ENCODE measurements at regions not wholly inside any gene's neighbourhood (a gene's known extent, or its start where the extent isn't known, plus 50 kb on each side); places are given as distances from the start of the nearest gene placed in this dataset.

- DNase-seq, result no peak
These were observed 171.9 kb upstream of the RAB4A start for GRCh38 chr1:229098903-229099578.

GRCh38 chr1:229101011-229101871, 169.7 kb upstream of the RAB4A start:
- no peak for DNase-seq

GRCh38 chr1:229102741-229103391, 168.0 kb upstream of the RAB4A start:
- DNase-seq, result no peak

GRCh38 chr1:229104654-229105053, 166.3 kb upstream of the RAB4A start:
- DNase-seq, result no peak

- DNase-seq, result no peak
These were observed 165.8 kb upstream of the RAB4A start for GRCh38 chr1:229105109-229105508.

DNA sequence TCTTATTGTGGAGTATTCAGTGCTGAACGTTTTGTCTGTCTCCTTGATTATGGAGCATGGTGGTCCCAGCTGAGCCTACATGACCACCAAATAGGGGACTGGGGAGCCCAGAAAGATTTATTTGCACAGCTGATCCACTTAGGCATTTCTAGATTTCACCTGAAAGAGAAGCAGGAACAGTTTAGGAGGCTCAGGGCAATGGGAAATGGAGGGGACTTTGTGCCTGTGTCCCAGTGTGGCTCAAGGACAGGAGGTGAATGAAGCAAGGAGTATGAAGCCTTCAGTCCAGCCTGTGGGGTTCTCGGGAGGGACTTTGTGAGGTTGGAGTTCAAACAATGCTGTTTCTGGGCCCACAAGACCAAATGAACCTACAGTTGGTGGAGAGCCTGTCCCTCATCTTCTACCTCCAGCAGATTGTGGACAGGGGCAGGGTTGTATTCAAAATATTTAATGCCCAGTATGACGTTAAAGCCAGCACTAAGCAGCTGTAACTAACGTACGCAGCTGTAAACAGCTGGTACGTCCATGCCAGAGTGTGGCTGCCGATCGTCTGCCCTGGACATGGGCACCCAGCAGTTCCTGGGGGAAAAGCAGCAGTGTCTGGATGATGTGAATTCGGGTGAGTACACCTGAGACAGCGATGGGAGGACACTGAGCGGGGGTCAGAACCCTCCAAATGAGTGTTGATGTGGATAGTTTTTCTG, 164.9 kb upstream of the RAB4A start:
- no peak for DNase-seq

GRCh38 chr1:229106526-229107125, 164.3 kb upstream of the RAB4A start:
- DNase-seq, result no peak

DNA sequence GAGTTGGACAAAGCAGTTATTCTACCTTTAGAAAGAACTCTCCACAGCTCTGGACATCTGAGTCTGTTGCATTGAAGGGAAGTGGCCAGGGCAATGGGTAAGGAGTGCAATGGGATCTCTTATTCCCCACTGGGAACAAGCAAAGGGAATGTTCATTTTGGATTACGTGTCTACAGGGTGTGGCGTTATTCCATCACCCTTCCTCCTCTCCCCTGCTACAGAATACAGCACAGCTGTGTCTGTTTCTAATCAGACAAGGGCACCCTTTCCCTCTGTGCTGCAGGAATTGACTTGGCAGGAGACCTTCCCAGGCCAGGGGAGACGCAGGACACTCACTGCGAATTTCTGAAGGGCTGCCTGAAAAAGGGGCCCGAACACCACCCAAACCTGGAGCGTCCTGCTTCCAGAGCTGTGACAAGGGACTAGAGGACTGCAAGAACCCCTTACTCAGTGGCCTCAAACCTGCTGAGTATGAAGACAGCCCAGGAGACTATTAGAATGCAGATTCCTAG, 163.6 kb upstream of the RAB4A start:
- no peak for DNase-seq

DNA sequence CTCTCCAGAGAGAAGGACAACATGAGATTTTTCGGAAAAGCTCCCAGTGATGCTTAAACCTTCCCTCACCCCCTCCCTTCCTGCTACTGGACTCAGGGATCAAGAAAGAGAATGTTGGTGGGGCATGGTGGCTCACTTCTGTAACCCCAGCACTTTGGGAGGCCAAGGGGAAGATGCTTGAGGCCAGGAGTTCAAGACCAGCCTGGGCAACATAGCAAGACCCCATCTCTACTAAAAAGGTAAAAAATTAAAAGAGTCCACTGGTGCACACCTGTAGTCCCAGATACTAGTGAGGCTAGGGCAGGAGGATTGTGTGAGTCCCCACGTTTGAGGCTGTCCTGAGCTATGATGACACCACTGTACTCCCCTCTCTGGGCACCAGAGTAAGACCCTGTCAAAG, 162.9 kb upstream of the RAB4A start:
- no peak for DNase-seq

DNA sequence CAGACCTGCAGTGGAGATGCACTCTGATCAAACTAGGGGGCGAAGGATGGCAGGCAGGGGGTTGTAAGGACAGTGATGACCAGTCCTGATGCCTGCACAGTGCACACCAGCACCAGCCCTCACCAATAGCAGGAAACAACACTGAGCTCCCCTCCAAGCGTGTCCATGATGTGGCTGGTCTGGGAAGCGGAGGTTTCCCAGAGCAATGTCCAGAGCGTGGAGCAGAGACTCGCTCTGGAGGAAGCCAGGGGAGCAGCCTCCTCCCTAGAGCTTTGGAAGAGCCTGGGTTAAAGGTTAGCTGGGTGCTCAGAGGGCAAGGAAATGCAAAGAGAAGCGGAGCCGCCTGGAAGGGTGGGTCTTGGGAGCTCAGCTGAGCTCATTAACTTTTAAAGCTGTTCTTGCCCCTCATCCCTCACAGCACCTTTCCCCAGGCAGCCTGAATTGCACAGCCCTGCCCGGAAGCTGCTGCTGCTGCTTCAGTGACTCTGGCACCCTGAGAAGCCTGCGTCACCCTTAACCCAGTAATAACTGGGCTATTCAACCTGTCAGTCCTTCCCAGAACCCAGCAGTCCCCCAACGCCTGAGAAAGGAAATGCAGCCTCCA, 162.2 kb upstream of the RAB4A start:
- peak; percentile 52 for DNase-seq

DNA sequence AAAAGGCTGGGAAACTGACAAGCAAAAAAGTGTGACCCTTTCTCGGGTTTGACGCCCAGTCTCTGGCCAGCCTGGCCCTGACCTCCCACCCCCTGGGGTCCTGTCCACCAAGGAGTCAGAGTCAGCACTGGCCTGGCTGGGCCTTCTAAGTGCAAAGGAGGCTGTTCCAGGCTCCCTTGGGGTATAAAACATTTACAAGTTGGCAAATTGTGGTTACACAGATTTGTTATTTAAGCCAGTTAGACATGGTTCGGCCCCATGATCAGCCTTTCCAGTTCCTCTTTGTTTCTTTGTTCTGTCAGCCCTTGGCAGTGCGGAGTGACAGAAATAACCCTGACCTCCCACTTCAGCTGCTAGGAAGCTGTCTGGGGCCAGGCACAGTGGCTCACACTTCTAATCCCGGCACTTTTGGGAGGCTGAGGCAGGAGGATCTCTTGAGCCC, 161.6 kb upstream of the RAB4A start:
- DNase-seq, result no peak

GRCh38 chr1:229110986-229111385, 159.9 kb upstream of the RAB4A start:
- no peak for DNase-seq

DNA sequence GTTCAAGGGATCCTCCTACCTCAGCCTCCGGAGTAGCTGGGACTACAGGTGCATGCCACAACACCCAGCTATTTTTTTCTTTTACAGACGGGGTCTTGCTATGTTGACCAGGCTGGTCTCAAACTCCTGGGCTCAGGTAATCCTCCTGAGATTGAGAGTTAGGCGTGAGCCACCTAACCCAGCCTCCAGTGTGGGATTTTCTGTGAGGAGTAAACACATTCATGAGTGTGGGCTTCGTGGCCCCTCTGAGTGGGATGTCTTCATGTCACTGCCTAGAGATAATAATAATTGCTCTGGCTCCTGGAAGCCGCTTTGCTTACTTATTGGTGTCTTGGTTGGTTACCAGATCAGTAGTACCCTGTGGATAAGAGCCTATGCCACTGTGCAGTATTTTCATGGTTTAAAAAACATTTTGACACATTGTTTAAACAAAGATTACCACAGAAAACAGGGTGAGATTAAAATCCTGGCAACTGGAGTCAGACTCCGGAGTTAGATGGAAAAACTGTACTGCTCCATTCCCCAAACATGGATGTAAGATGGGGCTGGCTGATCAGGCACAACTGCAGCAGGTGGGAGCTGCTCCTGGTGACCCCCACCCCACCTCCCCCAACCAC, 159.1 kb upstream of the RAB4A start:
- no peak for DNase-seq

DNA sequence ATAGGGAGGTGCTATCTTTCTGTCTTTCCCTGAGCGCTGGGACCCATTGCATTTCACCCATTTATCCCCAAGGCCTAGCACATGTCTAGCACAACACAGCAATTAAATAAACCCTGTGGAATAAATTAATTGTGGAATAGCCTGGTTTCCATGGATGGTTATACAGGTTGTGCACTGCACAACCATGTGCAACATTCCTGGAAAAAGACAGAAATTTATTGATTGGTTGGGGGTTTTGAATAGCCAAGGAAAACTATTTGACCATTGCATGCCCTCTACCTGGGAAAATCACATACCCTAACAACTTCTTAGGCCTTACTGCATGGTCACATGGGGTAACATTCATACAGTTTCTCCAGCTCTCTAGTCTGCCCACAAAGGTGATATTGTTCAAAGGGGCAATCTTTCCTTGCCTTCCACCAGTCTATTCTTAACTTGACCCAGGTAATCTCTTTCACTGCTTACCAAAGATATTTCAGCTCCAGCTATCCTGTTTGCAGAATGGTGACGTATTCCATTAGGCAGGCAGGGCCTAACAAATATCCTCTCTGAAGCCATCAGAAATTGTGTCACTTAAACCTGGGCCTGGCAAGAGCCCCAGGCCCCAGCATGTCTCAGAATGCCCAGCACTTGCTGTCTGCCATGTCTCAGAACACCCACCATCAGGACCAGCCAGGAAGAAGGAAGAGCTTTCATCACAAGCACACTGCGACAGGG, 157.9 kb upstream of the RAB4A start:
- no peak for DNase-seq

DNA sequence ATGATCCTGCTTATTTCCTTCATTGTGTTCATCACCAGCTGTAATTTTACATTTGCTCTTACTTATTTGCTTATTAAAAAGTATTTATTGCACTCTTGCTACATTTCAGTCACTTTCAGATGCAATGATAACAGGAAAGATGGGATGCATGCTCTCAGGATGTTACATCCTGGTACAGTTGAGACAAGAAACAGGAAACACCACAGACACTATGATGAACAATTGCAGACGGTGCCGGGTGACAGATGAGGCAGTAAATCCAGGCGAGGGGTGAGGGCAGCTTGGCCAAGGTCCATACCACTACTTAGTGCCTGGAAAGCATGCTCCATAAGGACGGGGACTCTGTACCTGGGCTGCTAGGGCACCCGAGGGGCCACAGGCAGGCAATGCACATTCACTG, 156.6 kb upstream of the RAB4A start:
- DNase-seq, result no peak

DNA sequence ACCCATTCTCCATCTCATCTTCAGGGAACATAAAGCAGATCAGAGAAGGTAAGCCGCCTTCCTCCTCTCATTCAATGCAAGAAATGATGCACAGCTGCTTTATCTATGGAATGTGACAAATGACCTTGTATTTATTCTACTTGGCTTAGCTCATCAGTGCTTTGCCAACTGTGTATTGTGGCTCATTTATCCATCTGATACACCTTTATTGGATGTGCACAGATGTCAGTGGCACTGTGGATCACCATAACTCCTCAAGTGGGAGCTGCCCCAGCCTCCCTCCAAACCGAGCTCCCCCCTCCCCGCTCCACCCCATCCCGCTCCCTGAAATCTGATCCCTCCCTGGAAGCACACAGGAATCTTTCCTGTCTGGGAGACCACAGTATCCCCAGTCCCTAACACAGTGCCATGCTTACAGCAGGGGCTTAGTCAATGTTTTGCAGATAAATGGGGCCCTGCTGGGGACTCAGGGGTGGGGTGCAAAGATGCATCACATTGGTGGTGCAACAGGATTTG, 156.0 kb upstream of the RAB4A start:
- DNase-seq, result no peak

DNA sequence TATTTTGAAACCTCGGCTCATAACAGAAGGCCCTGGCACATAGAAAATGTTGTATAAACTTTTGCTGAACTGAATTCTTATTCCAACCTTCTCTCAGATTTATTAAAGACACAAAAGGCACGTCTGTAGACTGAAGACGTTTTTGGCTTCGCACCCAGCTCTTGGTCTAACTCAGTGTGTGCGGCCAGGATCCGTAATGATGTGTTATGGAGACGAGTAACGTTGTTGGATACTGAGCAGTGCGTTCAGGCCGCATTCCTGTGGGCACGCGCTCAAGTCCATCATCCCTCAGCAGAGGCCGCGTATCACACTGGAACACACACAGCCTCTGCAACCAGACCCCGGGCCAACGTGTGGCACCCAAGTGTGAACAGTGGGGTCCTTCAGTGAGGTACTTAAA, 154.8 kb upstream of the RAB4A start:
- no peak for DNase-seq

DNA sequence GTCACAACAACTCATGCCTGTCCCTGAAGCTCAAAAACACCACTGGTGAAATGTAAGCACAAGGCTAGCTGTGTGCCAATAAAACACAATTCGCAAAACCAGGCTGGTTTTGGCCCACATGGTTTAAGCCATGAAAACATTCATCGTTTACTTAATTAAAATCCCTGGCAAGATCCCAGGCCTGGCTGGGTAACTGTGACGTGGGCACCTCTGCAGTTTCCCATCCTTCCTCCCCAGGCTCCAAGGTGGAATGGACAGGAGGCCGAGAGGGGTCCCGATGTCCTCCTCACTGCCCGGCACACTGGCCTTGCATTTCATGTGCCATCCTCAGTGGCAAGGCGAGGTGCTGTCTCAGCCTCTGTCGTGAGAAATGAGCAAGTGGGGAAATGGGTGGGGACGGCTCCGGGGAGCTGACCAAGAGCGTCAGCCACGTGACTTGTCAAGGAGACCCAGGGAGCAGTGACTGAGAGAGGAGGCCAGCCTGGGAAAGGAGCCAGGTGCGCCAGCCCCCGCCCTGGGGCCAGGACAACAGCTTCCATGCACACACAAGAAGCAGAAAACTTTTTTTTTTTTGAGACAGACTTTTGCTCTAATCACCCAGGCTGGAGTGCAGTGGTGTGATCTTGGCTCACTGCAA, 153.1 kb upstream of the RAB4A start:
- DNase-seq, result no peak

- DNase-seq, result no peak
These were observed 152.3 kb upstream of the RAB4A start for GRCh38 chr1:229118477-229119061.

DNA sequence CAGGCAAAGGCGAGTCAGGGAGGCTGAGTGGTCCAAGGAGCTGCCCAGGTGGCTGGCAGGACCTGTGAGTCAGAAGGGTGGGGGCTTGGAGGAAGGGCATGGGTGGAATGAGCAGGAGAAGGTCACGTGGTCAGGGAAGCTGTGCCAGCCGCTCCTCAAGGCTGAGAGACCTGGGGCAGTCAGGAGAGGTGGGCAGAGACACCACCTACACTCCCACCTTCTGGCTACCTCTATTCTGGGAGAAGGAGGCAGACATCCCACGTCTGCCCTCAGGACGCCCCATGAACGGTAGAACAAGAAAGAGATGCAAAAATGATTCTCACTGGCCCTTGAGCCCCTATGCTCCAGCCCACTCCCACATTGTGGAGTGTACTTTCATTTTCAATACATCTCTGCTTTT, 151.8 kb upstream of the RAB4A start:
- DNase-seq, result no peak
